ENCODE measurements at regions not wholly inside any gene's neighbourhood (a gene's known extent, or its start where the extent isn't known, plus 50 kb on each side); places are given as distances from the start of the nearest gene placed in this dataset.

DNA sequence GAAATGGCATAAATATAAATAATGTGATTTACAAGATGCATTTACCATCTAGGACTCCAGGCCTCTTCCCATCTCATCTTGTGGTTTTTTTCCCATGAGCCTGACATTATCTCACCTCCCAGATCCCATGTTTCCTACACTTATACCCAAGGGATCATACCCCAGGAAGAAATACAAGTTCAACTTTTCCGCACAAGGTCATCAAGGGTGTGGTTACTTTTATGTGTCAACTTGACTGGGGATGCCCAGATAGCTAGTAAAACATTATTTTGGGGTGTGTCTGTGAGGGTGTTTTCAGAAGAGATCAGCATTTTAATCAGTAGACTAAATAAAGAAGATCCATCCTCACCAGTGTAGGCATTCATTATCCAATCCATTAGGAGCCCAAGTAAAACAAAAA is 176.3 kb upstream of the TNFAIP3 start (continued):
- TF ChIP-seq TCF12 (IDR thresholded peaks at IDR 0.05; ENCODE audit: low read depth, low read length) (no peak), MTA3 (IDR thresholded peaks at IDR 0.05; ENCODE audit: borderline replicate concordance, low read length) (no peak), JUNB (IDR thresholded peaks at IDR 0.05) (no peak), EGR1 (IDR thresholded peaks at IDR 0.05; ENCODE audit: borderline replicate concordance in 1 of 2, low read depth in 2 of 2, low read length in 2 of 2) (no peak), BCL11A (IDR thresholded peaks at IDR 0.05; ENCODE audit: low read depth, low read length) (no peak), ZNF622 (IDR thresholded peaks at IDR 0.05) (no peak), ZNF274 (IDR thresholded peaks at IDR 0.05; ENCODE audit: insufficient read depth, insufficient read length) (no peak), RELA (IDR thresholded peaks at IDR 0.05; ENCODE audit: borderline replicate concordance, partially characterized antibody) (no peak)

GRCh38 chr6:137692308-137692707 is 174.8 kb upstream of the TNFAIP3 start:
- H3K9me3 ChIP-seq (replicated peaks; ENCODE audit: control insufficient read depth, insufficient read depth, low read length) = no peaks in the 10 kb centered on the region
- RAD21 ChIA-PET (ENCODE audit: unreplicated experiment) = interaction anchor here (1.6 to 2.0 kb wide), 2 partner anchors 11 to 33 kb away, joined by 5 read pairs; no protein-coding TSS in a partner anchor
- H3K4me3 ChIP-seq = no peak overlapping the region
- H2AFZ ChIP-seq (ENCODE audit: control insufficient read depth, low read depth, low read length) = no peak overlapping the region
- no peak for FAIRE-seq
- H3K4me2 ChIP-seq (ENCODE audit: control insufficient read depth, insufficient read depth) = no peak overlapping the region
- WGBS (ENCODE audit: insufficient coverage, insufficient replicate concordance, low lambda C conversion rate, missing lambda C conversion rate) = 23% methylated on average over 3 of the region's 3 CpGs
- intact Hi-C loops (cut with micrococcal nuclease; ENCODE audit: unreplicated experiment) (no loop called here), in situ Hi-C loops (cut with MboI) (no loop called here)
- DNase-seq (ENCODE audit: low read depth, low spot score) = no peak
- H3K79me2 ChIP-seq (ENCODE audit: control insufficient read depth, insufficient read depth, low read length) = no peaks in the 10 kb centered on the region
- ATAC-seq = no peak
- no TSS peak for BruUV-seq (replicated peaks)
- H3K4me1 ChIP-seq (ENCODE audit: control insufficient read depth, insufficient read depth, low read length) = 0 out of 2 replicates have a peak, but pooled peaks cover under 1% of the 10 kb centered on the region
- H3K36me3 ChIP-seq (ENCODE audit: control insufficient read depth in 2 of 2, insufficient read depth in 2 of 2, low read length in 1 of 2) = no peaks in the 10 kb centered on the region
- CTCF ChIA-PET = interaction anchor here (0.9 to 1.1 kb wide), 2 partner anchors 11 to 16 kb away, joined by 3 to 4 read pairs; no protein-coding TSS in a partner anchor
- H4K20me1 ChIP-seq (ENCODE audit: control insufficient read depth, insufficient read depth) = no peaks in the 10 kb centered on the region
- H3K9ac ChIP-seq (ENCODE audit: control insufficient read depth, insufficient read depth, low read length) = no peak overlapping the region
- H3K27me3 ChIP-seq (replicated peaks in 1 of 2; ENCODE audit: control insufficient read depth in 2 of 2, insufficient read depth in 2 of 2, low read length in 1 of 2) = no peaks in the 10 kb centered on the region
- TF ChIP-seq ESRRA (IDR thresholded peaks at IDR 0.05; ENCODE audit: low read length) = no peak
- no peak for TF ChIP-seq ZNF622 (IDR thresholded peaks at IDR 0.05)
- no peak for TF ChIP-seq ZNF207 (IDR thresholded peaks at IDR 0.05; ENCODE audit: borderline replicate concordance)
- TF ChIP-seq CHD2 (IDR thresholded peaks at IDR 0.05; ENCODE audit: borderline replicate concordance, low read depth, low read length) = no peak
- TF ChIP-seq SREBF1 (IDR thresholded peaks at IDR 0.05; ENCODE audit: low read length) = no peak
- no peak for TF ChIP-seq TCF3 (IDR thresholded peaks at IDR 0.05; ENCODE audit: borderline replicate concordance, insufficient read depth, low read depth, low read length)
- no peak for TF ChIP-seq ATF7 (IDR thresholded peaks at IDR 0.05; ENCODE audit: low read depth)
- TF ChIP-seq CHD1 (IDR thresholded peaks at IDR 0.05; ENCODE audit: low read depth, low read length) = no peak
- TF ChIP-seq, protein P1, sequence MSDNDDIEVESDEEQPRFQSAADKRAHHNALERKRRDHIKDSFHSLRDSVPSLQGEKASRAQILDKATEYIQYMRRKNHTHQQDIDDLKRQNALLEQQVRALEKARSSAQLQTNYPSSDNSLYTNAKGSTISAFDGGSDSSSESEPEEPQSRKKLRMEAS (IDR thresholded peaks at IDR 0.05; ENCODE audit: low read depth, low read length) = no peak
- no peak for TF ChIP-seq IRF4 (IDR thresholded peaks at IDR 0.05; ENCODE audit: low read depth, low read length)
- no peak for TF ChIP-seq ELK1 (IDR thresholded peaks at IDR 0.05; ENCODE audit: low read depth, low read length)
- no peak for TF ChIP-seq RUNX3 (IDR thresholded peaks at IDR 0.05; ENCODE audit: low read length)
- no peak for TF ChIP-seq TAF1 (IDR thresholded peaks at IDR 0.05; ENCODE audit: borderline replicate concordance, low read depth, low read length)
- TF ChIP-seq EGR1 (IDR thresholded peaks at IDR 0.05; ENCODE audit: borderline replicate concordance in 1 of 2, low read depth in 2 of 2, low read length in 2 of 2) = no peak
- POLR2A ChIA-PET = no interaction called here
- SMC1A ChIA-PET (ENCODE audit: uncharacterized antibody, unreplicated experiment) = interaction anchor here (0.5 to 3.2 kb wide), 4 partner anchors 11 to 252 kb away, joined by 3 to 14 read pairs (median 5); no protein-coding TSS in a partner anchor
- no peak overlapping the region for H3K27ac ChIP-seq (ENCODE audit: control insufficient read depth, insufficient read depth)
